Activated CD4-positive, alpha-beta T cell treated with anti-CD3 and anti-CD28 coated beads for 1 hour (primary cell): ENCODE measurements at regions not wholly inside any gene's neighbourhood (a gene's known extent, or its start where the extent isn't known, plus 50 kb on each side); places are given as distances from the start of the nearest gene placed in this dataset.
"Not testable (repeated sequence)": the region's sequence is repeated elsewhere in the genome, so short reads cannot be mapped to it uniquely, and the experiment has no call there.

Source experiments
- DNase-seq: peaks from one replicate; pipeline ENCODE4 v3.0.0-alpha.2; 2020

GRCh38 chr6:4366635-4367395 is 231.4 kb upstream of the ECI2 start:
- DNase-seq, result no peak

- no peak for DNase-seq
Measured at GRCh38 chr6:4365686-4366085, 230.3 kb upstream of the ECI2 start.

GRCh38 chr6:4364711-4365110 is 229.3 kb upstream of the ECI2 start:
- no peak for DNase-seq

DNA sequence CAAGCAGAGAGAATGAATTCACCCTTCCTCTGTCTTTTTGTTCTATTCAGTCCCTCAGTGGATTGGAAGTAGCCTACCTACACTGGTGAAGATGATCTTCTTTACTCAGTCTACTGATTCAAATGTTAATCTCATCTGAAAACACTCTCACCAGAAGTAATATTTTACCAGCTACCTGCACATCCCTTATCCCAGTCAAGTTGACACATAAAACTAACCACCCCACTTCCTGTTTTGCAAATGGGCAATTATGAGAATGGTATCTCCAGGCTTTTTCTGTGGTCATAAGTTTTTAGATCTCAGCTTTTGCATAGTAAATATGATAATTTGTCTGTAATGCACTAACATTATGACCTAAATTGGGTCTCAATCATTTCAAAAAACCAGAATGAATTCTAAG is 228.8 kb upstream of the ECI2 start:
- no peak for DNase-seq

- DNase-seq, result no peak
Measured at GRCh38 chr6:4363656-4364055, 228.3 kb upstream of the ECI2 start.

DNA sequence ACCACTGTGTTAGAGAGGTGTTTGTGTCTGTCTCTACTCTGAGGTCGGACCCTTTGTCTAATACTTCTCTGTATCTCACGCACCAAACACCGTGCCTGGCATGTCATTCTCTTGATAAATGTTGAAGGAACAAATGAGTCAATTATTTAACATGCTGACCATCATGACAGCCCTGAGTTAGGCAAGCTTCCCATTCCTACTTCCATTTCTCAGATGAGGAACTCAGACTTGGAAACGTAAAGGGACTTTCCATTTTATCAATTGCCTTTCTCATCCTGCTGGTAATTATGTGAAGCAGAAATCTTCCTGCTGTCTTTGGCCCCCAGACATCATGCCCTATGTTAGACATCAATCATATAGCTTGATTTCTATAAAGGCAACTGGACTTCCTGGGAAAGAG is 227.0 kb upstream of the ECI2 start:
- no peak for DNase-seq

DNA sequence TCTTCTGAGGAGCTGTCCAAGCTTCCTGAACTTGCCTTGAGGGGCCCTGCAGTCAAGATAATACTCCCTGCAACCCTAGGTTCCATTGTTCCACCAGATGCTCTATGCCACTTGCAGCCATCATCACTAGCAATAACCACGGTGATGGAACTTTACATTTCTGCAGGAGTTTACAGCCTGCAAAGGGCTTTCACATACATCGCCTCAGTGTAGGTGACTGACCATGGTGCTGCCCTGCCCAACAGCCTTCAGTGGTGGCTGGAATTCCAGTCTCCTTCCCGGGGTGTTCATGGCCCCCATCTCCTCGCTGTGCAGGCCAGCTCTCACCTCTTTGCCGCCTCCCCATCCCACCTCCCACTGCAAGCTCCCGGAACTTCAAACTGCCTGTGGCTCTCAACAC is 225.5 kb upstream of the ECI2 start:
- DNase-seq, result no peak

DNA sequence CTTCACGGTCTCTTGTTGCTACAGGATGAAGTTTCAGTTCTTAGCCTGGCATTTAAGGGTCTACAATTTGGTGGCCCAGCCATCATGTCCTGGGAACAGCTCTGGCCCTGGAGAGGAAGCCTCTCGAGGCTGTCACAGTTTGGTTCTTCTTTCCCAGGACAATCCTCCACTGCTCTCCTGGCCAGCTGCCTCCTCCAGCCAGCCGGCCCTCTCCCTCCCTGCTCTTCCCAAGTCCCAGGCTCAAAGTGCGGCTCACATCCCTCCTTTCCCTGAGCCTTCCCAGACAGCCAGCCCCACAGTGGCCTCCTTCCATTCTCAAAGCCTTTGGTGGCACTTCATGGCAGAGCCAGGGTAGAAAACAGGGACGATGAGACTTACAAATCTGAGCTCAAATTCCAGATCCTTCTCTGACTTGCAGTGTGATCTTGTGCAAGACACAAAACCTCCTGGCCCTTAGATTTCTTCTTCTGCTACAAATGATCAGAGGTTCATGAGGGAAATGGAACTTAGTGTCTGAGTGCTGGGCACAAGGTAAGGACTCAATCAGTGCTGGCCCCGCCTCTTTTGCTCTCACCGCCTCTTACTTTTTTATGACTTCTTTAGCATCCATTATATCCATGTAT is 223.8 kb upstream of the ECI2 start:
- DNase-seq, result no peak

DNA sequence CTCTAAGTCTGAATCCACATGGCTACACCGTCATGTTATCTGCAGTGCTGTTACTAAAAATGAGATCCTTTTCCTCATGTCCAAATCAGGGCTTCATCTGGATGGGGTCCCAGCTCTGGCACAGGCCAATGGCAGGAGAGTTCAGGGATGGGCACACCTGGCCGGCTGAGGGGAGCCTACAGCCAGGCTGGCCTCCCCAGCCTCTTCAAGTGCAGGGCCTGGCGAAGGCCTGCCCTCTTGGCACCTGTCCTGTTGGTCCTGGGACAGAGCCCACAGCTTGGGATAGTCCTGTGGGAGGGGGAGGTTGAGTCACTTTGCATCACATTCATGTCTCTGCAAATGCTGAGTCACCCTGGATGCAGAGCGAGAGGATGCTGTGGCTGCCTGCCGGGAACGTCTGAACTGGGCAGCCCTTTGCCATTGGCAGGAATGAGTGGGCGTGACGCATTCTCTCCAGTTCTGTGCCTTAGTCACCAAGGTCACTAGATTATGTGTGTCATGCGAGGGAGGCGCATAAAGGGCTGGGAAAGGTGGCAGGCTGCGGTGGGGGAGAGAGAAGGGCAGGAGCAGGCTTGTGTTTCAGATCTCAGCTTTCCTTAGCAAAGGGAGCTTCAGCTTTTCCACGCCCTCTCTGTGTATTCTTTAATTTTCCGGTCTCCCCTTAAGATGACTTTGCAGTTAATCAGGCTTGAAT is 223.2 kb upstream of the ECI2 start:
- no peak for DNase-seq

- not testable (repeated sequence) for DNase-seq
Measured at GRCh38 chr6:4357660-4358152, 222.3 kb upstream of the ECI2 start.

GRCh38 chr6:4356899-4357659 is 221.7 kb upstream of the ECI2 start:
- DNase-seq, result no peak

- DNase-seq, result no peak
Measured at GRCh38 chr6:4355241-4355640, 219.9 kb upstream of the ECI2 start.

GRCh38 chr6:4354181-4354580 is 218.8 kb upstream of the ECI2 start:
- no peak for DNase-seq

DNA sequence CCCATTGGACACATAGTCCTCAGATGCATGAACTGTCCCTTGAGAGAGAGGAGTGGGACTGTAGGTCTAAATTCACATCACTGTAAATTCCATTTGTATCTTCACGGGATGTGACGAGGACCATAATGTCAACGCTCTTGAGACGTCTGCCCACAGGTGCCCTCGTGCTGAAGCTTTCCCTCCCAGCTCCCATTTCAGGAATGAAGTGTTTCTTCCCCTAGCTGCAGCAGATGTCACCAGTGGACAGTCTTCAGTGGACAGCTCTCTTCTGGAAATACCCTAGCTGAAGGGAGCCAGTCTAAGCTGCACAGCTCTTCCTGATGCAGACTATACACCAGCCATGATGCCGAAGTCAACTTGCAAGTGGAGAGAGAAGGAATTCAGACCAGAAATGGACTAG is 217.4 kb upstream of the ECI2 start:
- DNase-seq, result no peak

- no peak for DNase-seq
Measured at GRCh38 chr6:4352322-4352669, 216.9 kb upstream of the ECI2 start.

- no peak for DNase-seq
Measured at GRCh38 chr6:4351520-4352321, 216.3 kb upstream of the ECI2 start.

GRCh38 chr6:4350567-4351519 is 215.5 kb upstream of the ECI2 start:
- no peak for DNase-seq

DNA sequence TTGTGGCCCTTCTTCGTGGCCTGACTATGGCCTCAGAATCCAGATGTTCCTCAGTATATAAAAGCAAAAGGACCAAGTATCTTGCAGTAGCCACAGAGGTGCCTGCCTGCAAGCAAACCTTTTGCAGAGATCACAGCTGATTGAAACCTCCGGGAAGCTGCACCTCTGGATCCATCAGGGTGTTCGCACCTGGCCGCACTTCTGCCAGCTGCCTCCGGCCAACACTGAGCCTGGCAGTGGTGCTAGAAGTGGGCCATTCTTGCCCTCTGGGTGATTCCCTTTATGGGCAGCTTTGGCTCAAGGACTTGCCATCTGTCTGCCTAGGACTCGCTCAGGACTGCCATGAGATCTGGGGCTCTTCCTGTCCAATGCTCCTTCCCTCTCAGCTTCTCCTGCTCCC is 214.6 kb upstream of the ECI2 start:
- DNase-seq, result no peak

DNA sequence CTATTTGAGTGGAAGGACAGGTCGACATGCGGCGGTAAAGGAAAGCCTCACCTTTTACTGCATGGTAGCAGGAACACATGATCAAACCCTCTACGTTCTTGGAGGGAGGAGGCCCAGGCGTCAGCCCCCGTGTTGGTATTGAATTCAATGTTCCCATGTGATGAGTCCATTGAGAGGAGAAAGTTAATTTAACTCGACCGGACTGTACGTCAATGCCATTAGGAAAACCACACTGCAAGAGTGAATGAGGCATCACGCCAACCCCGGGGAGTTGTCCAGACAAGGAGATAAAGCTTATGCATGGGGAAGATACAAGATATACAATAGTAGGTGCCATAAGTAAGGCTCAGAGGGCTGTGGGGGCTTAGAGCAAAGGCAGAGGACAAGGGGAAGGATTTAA is 213.9 kb upstream of the ECI2 start:
- no peak for DNase-seq

DNA sequence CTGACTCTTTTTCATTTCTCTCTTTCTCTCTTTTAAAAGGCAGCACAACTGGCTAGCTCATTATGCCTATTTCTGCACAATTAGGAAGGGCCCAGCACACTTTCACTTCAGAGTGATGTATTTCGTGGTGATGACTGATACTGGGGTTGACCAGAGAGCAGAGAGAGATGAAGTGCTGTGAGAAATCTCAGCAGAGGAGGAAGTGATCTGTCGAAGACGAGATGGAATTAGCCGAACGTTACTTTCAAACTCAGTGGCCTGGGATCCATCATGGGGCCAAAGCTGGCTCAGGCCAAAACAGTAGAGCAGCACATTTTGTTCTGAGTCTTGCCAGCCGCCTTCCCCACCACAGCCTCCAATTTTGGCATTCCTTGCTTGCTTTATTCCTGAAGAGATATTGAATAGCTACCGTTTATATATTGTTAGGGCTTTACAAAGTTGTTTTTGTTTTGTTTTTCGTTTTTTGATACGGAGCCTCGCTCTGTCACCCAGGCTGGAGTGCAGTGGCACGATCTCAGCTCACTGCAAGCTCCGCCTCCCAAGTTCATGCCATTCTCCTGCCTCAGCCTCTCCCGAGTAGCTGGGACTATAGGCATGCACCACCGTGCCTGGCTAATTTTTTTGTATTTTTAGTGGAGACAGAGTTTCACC is 213.2 kb upstream of the ECI2 start:
- DNase-seq, result no peak

- no peak for DNase-seq
Measured at GRCh38 chr6:4347877-4348276, 212.5 kb upstream of the ECI2 start.
